A549 (cell line): ENCODE measurements at regions not wholly inside any gene's neighbourhood (a gene's known extent, or its start where the extent isn't known, plus 50 kb on each side); places are given as distances from the start of the nearest gene placed in this dataset.

Experiments used
- ATAC-seq, 2 experiments: fragments of 200-7000 bp in 1 of 2; fragments of >200 bp in 1 of 2; cut with Nextera tagmentation in 1 of 2; cut with Tn5 transposase in 1 of 2; 3 replicates each; pipeline versions ENCODE4 v1.8.0 to v1.9.1; 2018 to 2020; ENCODE audit warnings: mild to moderate bottlenecking in 1 of 2, moderate library complexity in 1 of 2
- CTCF ChIA-PET: fragments of 300-600 bp; sonication (Branson Sonifier 250); formaldehyde crosslinking; extraction: SDS; loops from one replicate; lab custom pipeline; 2021; ENCODE audit warnings: antibody characterized with exemption, inconsistent platforms; lab: Yijun Ruan, JAX
- POLR2A ChIA-PET: fragments of 350-600 bp; formaldehyde crosslinking; extraction: SDS; loops from one replicate; lab custom pipeline; 2021; ENCODE audit warnings: antibody characterized with exemption, inconsistent platforms; lab: Yijun Ruan, JAX
- DNase-seq, 2 experiments: peaks; one replicate each; pipeline versions ENCODE4 v3.0.0 to v3.0.0-alpha.2; 2011 to 2016; ENCODE audit warnings: low read depth in 1 of 2, low spot score in 1 of 2
- FAIRE-seq: peaks from 2 replicates; lab custom pipeline; 2011; peaks lifted over from hg19 to GRCh38; lab: Jason Lieb, UNC
- H3K27ac ChIP-seq, 2 experiments: fragments of >200 bp; sonication (Bioruptor Twin); formaldehyde crosslinking; 3 replicates each; pipeline ENCODE4 v1.5.1; 2016 to 2017
- H3K4me1 ChIP-seq: fragments of >200 bp; sonication (Bioruptor Twin); formaldehyde crosslinking; 3 replicates; pipeline ENCODE4 v1.6.1; 2016
- H3K4me2 ChIP-seq: fragments of >200 bp; sonication (Bioruptor Twin); formaldehyde crosslinking; 3 replicates; pipeline ENCODE4 v1.6.1; 2016
- H3K4me3 ChIP-seq: fragments of >200 bp; sonication (Bioruptor Twin); formaldehyde crosslinking; 3 replicates; pipeline ENCODE4 v1.5.1; 2016
- H3K9me3 ChIP-seq: fragments of >200 bp; sonication (Bioruptor Twin); formaldehyde crosslinking; 3 replicates; pipeline ENCODE4 v1.6.1; 2016
- ATOH8 ChIP-seq: fragments of 250-450 bp; sonication (Bioruptor Pico); IDR thresholded peaks from 2 replicates; pipeline ENCODE4 v1.5.0; 2020; ENCODE audit warnings: low read depth, mild to moderate bottlenecking, moderate library complexity
- BHLHE40 ChIP-seq: IDR thresholded peaks from 2 replicates; pipeline ENCODE4 v1.6.1; 2012; ENCODE audit warnings: low read depth, low read length, inconsistent platforms
- CBX8 ChIP-seq: fragments of 200-600 bp; sonication (generic); IDR thresholded peaks from 2 replicates; pipeline ENCODE4 v1.6.1; 2016
- CTCF ChIP-seq: fragments of >200 bp; sonication (Bioruptor Twin); formaldehyde crosslinking; IDR thresholded peaks from 3 replicates; pipeline ENCODE4 v1.5.1; 2016
- E2F6 ChIP-seq: IDR thresholded peaks from 2 replicates; pipeline ENCODE4 v1.6.1; 2012; ENCODE audit warnings: low read depth, borderline replicate concordance
- FOXS1 ChIP-seq: fragments of 250-450 bp; sonication (Bioruptor Pico); IDR thresholded peaks from 2 replicates; pipeline ENCODE4 v1.5.0; 2020; ENCODE audit warnings: mild to moderate bottlenecking, moderate library complexity
- GATA3 ChIP-seq: IDR thresholded peaks from 2 replicates; pipeline ENCODE4 v1.6.1; 2012; ENCODE audit warnings: borderline replicate concordance
- HES2 ChIP-seq: fragments of >200 bp; sonication (Bioruptor Twin); formaldehyde crosslinking; IDR thresholded peaks from 2 replicates; pipeline ENCODE4 v1.6.1; 2016
- HEYL ChIP-seq: fragments of 250-450 bp; sonication (Bioruptor Pico); IDR thresholded peaks from 2 replicates; pipeline ENCODE4 v1.8.0; 2021; ENCODE audit warnings: mild to moderate bottlenecking, moderate library complexity
- KDM5A ChIP-seq: fragments of 200-600 bp; sonication (generic); IDR thresholded peaks from 2 replicates; pipeline ENCODE4 v1.6.1; 2016; ENCODE audit warnings: antibody characterized with exemption, mild to moderate bottlenecking
- MYC ChIP-seq: IDR thresholded peaks from 2 replicates; pipeline ENCODE4 v1.6.1; 2012; ENCODE audit warnings: mild to moderate bottlenecking, inconsistent platforms, low read length, improper control_type of control experiment, borderline replicate concordance
- NPAS2 ChIP-seq: fragments of 250-450 bp; sonication (Bioruptor Pico); IDR thresholded peaks from 2 replicates; pipeline ENCODE4 v1.8.0; 2022; ENCODE audit warnings: mild to moderate bottlenecking, moderate library complexity, borderline replicate concordance
- NR3C1 ChIP-seq: fragments of >200 bp; sonication (Bioruptor Twin); formaldehyde crosslinking; IDR thresholded peaks from 3 replicates; pipeline ENCODE4 v1.6.1; 2017
- PBX3 ChIP-seq: IDR thresholded peaks from 2 replicates; pipeline ENCODE4 v1.6.1; 2012
- POLR2A ChIP-seq: IDR thresholded peaks from 2 replicates; pipeline ENCODE4 v1.6.1; 2012; ENCODE audit warnings: mild to moderate bottlenecking, low read length
- POLR2AphosphoS2 ChIP-seq: conservative IDR thresholded peaks from 2 replicates; pipeline ENCODE4 v1.6.1; 2012; ENCODE audit warnings: low read length, improper control_type of control experiment, inconsistent platforms
- RCOR1 ChIP-seq: fragments of 150-350 bp; IDR thresholded peaks from 2 replicates; pipeline ENCODE4 v1.6.1; 2014; ENCODE audit warnings: antibody characterized with exemption, low read length, low read depth
- RFX5 ChIP-seq: fragments of 450-650 bp; IDR thresholded peaks from 2 replicates; pipeline ENCODE4 v1.7.1; 2014; ENCODE audit warnings: antibody characterized with exemption, mild to moderate bottlenecking, moderate library complexity
- RNF2 ChIP-seq: fragments of 200-600 bp; sonication (generic); IDR thresholded peaks from 2 replicates; pipeline ENCODE4 v1.6.1; 2016; ENCODE audit warnings: low read depth, mild to moderate bottlenecking, antibody characterized with exemption, moderate library complexity, borderline replicate concordance
- TFCP2L1 ChIP-seq: fragments of 250-450 bp; sonication (Bioruptor Pico); IDR thresholded peaks from 2 replicates; pipeline ENCODE4 v1.5.0; 2021; ENCODE audit warnings: mild to moderate bottlenecking
- USF2 ChIP-seq: fragments of 450-650 bp; IDR thresholded peaks from 2 replicates; pipeline ENCODE4 v1.6.1; 2014; ENCODE audit warnings: antibody characterized with exemption
- ZFP36 ChIP-seq: fragments of 450-650 bp; IDR thresholded peaks from 2 replicates; pipeline ENCODE4 v1.6.1; 2014; ENCODE audit warnings: borderline replicate concordance; ENCODE audit not compliant: partially characterized antibody
- ZNF302 ChIP-seq: fragments of 250-450 bp; sonication (Bioruptor Pico); IDR thresholded peaks from 2 replicates; pipeline ENCODE4 v1.9.0; 2021; ENCODE audit warnings: inconsistent platforms, mild to moderate bottlenecking, moderate library complexity
- WGBS: methylation state at CpG from one replicate; pipeline ENCODE4 v1.1.6; 2017; ENCODE audit errors: missing lambda C conversion rate; 5-methylcytosine and 5-hydroxymethylcytosine counted together

- TF ChIP-seq CTCF (no peak), BHLHE40 (no peak), KDM5A (no peak)
Observed at GRCh38 chr9:106065136-106065535, 370.8 kb downstream of the TMEM38B start (continued).

- WGBS, result 0% methylated on average over 2 of the region's 2 CpGs
- no peak overlapping the region for H3K27ac ChIP-seq
- ChIA-PET POLR2A (no interaction called here), CTCF (no interaction called here)
- no peaks in the 10 kb centered on the region for H3K4me1 ChIP-seq
- no peaks in the 10 kb centered on the region for H3K9me3 ChIP-seq
- H3K4me2 ChIP-seq, result no peak overlapping the region
- ATAC-seq (no peak), DNase-seq (no peak), FAIRE-seq (no peak)
- TF ChIP-seq ZFP36, result no peak
- TF ChIP-seq ZNF302 (CRISPR knock-in tag), result no peak
- TF ChIP-seq TFCP2L1 (CRISPR knock-in tag), result no peak
- no peak for TF ChIP-seq GATA3
- no peak for TF ChIP-seq HES2
- no peak for TF ChIP-seq HEYL
- TF ChIP-seq RNF2, result no peak
- TF ChIP-seq NPAS2 (CRISPR knock-in tag), result no peak
- no peak for TF ChIP-seq ATOH8 (CRISPR knock-in tag)
- TF ChIP-seq RFX5, result no peak
- no peak for TF ChIP-seq NR3C1
- TF ChIP-seq FOXS1, result no peak
- TF ChIP-seq PBX3, result no peak
- no peak for TF ChIP-seq USF2
- TF ChIP-seq MYC, result no peak
- no peak for TF ChIP-seq CBX8
- TF ChIP-seq POLR2AphosphoS2, result no peak
- TF ChIP-seq RCOR1, result no peak
- no peak for TF ChIP-seq POLR2A
- no peak for TF ChIP-seq E2F6
- no peak overlapping the region for H3K4me3 ChIP-seq
Observed at GRCh38 chr9:106065579-106066214, 371.4 kb downstream of the TMEM38B start.
